H1 (cell line): ENCODE measurements at regions not wholly inside any gene's neighbourhood (a gene's known extent, or its start where the extent isn't known, plus 50 kb on each side); places are given as distances from the start of the nearest gene placed in this dataset.

Source experiments
- BACH1 ChIP-seq: IDR thresholded peaks from 2 replicates; pipeline ENCODE4 v1.6.1; 2012; ENCODE audit warnings: low read length, improper control_type of control experiment
- EZH2 ChIP-seq: fragments of 200-600 bp; sonication (generic); IDR thresholded peaks from 2 replicates; pipeline ENCODE4 v1.7.1; 2012; ENCODE audit warnings: low read depth, mild to moderate bottlenecking, moderate library complexity, low read length, inconsistent platforms; ENCODE audit not compliant: severe bottlenecking
- GABPA ChIP-seq: IDR thresholded peaks from 2 replicates; pipeline ENCODE4 v1.6.1; 2011; ENCODE audit warnings: mild to moderate bottlenecking, low read length, moderate library complexity, borderline replicate concordance; ENCODE audit not compliant: insufficient read depth
- SIN3A ChIP-seq, 2 experiments: IDR thresholded peaks in 1 of 2; conservative IDR thresholded peaks in 1 of 2; 2 replicates each; pipeline ENCODE4 v1.6.1; 2011 to 2012; ENCODE audit warnings: low read length in 2 of 2, improper control_type of control experiment in 1 of 2, low read depth in 1 of 2, mild to moderate bottlenecking in 1 of 2
- SIX5 ChIP-seq: IDR thresholded peaks from 2 replicates; pipeline ENCODE4 v1.6.1; 2011; ENCODE audit warnings: mild to moderate bottlenecking, low read depth, low read length
- SP1 ChIP-seq: IDR thresholded peaks from 2 replicates; pipeline ENCODE4 v1.6.1; 2011; ENCODE audit warnings: low read depth, low read length
- TF ChIP-seq, protein P1 (sequence below): fragments of 300-600 bp; sonication (generic); IDR thresholded peaks from 2 replicates; pipeline ENCODE4 v1.7.1; 2012; ENCODE audit warnings: low read length, moderate library complexity, mild to moderate bottlenecking, inconsistent platforms; ENCODE audit not compliant: insufficient replicate concordance
- TF ChIP-seq, protein P2 (sequence below): IDR thresholded peaks from 2 replicates; pipeline ENCODE4 v1.6.1; 2011; ENCODE audit warnings: low read length, improper control_type of control experiment
- TF ChIP-seq, protein P3 (sequence below): IDR thresholded peaks from 2 replicates; pipeline ENCODE4 v1.6.1; 2011; ENCODE audit warnings: low read depth, mild to moderate bottlenecking, low read length; ENCODE audit not compliant: insufficient read depth
- TF ChIP-seq, protein P4 (sequence below): IDR thresholded peaks from 2 replicates; pipeline ENCODE4 v1.6.1; 2012; ENCODE audit warnings: inconsistent platforms

DNA sequence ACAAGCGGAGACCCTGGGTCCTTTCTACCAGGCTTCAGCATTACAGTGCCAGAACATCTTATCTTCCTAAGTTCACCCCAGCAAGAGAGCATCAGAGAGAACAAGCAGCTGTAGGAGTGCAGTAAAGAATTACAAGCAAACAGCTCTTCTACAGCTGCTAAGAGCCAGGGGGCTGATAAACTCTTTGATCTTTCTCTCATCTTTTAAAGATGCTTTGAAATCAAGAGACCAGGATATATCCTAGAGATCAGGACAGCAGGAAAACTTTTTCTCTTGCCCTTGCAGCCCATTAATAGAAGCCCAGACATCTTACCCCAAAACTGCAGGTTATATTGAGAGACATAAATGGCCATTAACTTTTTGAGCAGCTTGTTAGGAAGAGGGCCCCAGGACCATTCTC is 198.1 kb downstream of the RSL24D1 start (continued):
- TF ChIP-seq, protein P1, sequence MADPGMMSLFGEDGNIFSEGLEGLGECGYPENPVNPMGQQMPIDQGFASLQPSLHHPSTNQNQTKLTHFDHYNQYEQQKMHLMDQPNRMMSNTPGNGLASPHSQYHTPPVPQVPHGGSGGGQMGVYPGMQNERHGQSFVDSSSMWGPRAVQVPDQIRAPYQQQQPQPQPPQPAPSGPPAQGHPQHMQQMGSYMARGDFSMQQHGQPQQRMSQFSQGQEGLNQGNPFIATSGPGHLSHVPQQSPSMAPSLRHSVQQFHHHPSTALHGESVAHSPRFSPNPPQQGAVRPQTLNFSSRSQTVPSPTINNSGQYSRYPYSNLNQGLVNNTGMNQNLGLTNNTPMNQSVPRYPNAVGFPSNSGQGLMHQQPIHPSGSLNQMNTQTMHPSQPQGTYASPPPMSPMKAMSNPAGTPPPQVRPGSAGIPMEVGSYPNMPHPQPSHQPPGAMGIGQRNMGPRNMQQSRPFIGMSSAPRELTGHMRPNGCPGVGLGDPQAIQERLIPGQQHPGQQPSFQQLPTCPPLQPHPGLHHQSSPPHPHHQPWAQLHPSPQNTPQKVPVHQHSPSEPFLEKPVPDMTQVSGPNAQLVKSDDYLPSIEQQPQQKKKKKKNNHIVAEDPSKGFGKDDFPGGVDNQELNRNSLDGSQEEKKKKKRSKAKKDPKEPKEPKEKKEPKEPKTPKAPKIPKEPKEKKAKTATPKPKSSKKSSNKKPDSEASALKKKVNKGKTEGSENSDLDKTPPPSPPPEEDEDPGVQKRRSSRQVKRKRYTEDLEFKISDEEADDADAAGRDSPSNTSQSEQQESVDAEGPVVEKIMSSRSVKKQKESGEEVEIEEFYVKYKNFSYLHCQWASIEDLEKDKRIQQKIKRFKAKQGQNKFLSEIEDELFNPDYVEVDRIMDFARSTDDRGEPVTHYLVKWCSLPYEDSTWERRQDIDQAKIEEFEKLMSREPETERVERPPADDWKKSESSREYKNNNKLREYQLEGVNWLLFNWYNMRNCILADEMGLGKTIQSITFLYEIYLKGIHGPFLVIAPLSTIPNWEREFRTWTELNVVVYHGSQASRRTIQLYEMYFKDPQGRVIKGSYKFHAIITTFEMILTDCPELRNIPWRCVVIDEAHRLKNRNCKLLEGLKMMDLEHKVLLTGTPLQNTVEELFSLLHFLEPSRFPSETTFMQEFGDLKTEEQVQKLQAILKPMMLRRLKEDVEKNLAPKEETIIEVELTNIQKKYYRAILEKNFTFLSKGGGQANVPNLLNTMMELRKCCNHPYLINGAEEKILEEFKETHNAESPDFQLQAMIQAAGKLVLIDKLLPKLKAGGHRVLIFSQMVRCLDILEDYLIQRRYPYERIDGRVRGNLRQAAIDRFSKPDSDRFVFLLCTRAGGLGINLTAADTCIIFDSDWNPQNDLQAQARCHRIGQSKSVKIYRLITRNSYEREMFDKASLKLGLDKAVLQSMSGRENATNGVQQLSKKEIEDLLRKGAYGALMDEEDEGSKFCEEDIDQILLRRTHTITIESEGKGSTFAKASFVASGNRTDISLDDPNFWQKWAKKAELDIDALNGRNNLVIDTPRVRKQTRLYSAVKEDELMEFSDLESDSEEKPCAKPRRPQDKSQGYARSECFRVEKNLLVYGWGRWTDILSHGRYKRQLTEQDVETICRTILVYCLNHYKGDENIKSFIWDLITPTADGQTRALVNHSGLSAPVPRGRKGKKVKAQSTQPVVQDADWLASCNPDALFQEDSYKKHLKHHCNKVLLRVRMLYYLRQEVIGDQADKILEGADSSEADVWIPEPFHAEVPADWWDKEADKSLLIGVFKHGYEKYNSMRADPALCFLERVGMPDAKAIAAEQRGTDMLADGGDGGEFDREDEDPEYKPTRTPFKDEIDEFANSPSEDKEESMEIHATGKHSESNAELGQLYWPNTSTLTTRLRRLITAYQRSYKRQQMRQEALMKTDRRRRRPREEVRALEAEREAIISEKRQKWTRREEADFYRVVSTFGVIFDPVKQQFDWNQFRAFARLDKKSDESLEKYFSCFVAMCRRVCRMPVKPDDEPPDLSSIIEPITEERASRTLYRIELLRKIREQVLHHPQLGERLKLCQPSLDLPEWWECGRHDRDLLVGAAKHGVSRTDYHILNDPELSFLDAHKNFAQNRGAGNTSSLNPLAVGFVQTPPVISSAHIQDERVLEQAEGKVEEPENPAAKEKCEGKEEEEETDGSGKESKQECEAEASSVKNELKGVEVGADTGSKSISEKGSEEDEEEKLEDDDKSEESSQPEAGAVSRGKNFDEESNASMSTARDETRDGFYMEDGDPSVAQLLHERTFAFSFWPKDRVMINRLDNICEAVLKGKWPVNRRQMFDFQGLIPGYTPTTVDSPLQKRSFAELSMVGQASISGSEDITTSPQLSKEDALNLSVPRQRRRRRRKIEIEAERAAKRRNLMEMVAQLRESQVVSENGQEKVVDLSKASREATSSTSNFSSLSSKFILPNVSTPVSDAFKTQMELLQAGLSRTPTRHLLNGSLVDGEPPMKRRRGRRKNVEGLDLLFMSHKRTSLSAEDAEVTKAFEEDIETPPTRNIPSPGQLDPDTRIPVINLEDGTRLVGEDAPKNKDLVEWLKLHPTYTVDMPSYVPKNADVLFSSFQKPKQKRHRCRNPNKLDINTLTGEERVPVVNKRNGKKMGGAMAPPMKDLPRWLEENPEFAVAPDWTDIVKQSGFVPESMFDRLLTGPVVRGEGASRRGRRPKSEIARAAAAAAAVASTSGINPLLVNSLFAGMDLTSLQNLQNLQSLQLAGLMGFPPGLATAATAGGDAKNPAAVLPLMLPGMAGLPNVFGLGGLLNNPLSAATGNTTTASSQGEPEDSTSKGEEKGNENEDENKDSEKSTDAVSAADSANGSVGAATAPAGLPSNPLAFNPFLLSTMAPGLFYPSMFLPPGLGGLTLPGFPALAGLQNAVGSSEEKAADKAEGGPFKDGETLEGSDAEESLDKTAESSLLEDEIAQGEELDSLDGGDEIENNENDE, result no peak
- no peak for TF ChIP-seq SIN3A (conservative IDR thresholded peaks at IDR 0.05 in 1 of 2, IDR thresholded peaks at IDR 0.05 in 1 of 2; ENCODE audit: low read depth in 1 of 2, low read length in 2 of 2)
- no peak for TF ChIP-seq GABPA
- TF ChIP-seq, protein P2, sequence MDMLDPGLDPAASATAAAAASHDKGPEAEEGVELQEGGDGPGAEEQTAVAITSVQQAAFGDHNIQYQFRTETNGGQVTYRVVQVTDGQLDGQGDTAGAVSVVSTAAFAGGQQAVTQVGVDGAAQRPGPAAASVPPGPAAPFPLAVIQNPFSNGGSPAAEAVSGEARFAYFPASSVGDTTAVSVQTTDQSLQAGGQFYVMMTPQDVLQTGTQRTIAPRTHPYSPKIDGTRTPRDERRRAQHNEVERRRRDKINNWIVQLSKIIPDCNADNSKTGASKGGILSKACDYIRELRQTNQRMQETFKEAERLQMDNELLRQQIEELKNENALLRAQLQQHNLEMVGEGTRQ, result no peak
- no peak for TF ChIP-seq BACH1
- TF ChIP-seq, protein P3, sequence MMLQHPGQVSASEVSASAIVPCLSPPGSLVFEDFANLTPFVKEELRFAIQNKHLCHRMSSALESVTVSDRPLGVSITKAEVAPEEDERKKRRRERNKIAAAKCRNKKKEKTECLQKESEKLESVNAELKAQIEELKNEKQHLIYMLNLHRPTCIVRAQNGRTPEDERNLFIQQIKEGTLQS, result no peak
- no peak for TF ChIP-seq SP1
- TF ChIP-seq, protein P4, sequence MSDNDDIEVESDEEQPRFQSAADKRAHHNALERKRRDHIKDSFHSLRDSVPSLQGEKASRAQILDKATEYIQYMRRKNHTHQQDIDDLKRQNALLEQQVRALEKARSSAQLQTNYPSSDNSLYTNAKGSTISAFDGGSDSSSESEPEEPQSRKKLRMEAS, result no peak
- TF ChIP-seq SIX5, result no peak
- no peak for TF ChIP-seq EZH2
